GM23338 (cell line): ENCODE measurements at regions not wholly inside any gene's neighbourhood (a gene's known extent, or its start where the extent isn't known, plus 50 kb on each side); places are given as distances from the start of the nearest gene placed in this dataset.

Source experiments
- ATAC-seq: fragments of 200-7000 bp; cut with Tn5 transposase; 3 replicates; pipeline ENCODE4 v1.9.1; 2020
- DNase-seq: peaks from one replicate; pipeline ENCODE4 v3.0.0-alpha.2; 2015; ENCODE audit warnings: low spot score
- H2AFZ ChIP-seq: fragments of 200-600 bp; sonication (generic); 2 replicates; pipeline ENCODE4 v1.8.0; 2016; ENCODE audit warnings: antibody characterized with exemption, mild to moderate bottlenecking, moderate library complexity
- H3F3A ChIP-seq: fragments of 200-600 bp; sonication (generic); replicated peaks from 2 replicates; pipeline ENCODE4 v1.8.0; 2017; ENCODE audit warnings: antibody characterized with exemption, mixed run types, low read depth
- H3K27ac ChIP-seq: fragments of 200-600 bp; sonication (generic); 2 replicates; pipeline ENCODE4 v1.6.1; 2016; ENCODE audit warnings: low read depth
- H3K27me3 ChIP-seq: fragments of 200-600 bp; sonication (generic); 2 replicates; pipeline ENCODE4 v1.8.0; 2016; ENCODE audit warnings: mild to moderate bottlenecking, mixed run types, moderate library complexity; ENCODE audit not compliant: insufficient read depth
- H3K36me3 ChIP-seq: fragments of 200-600 bp; sonication (generic); 2 replicates; pipeline ENCODE4 v1.8.0; 2016; ENCODE audit warnings: mild to moderate bottlenecking; ENCODE audit not compliant: insufficient read depth
- H3K4me1 ChIP-seq: fragments of 200-600 bp; sonication (generic); 2 replicates; pipeline ENCODE4 v1.8.0; 2016; ENCODE audit warnings: mild to moderate bottlenecking, moderate library complexity; ENCODE audit not compliant: insufficient read depth
- H3K4me2 ChIP-seq: fragments of 200-600 bp; sonication (generic); 2 replicates; pipeline ENCODE4 v1.7.1; 2017; ENCODE audit warnings: mixed run types
- H3K4me3 ChIP-seq: fragments of 200-600 bp; sonication (generic); 2 replicates; pipeline ENCODE4 v1.6.1; 2016; ENCODE audit warnings: mixed run types
- H3K79me2 ChIP-seq: fragments of 200-600 bp; sonication (generic); replicated peaks from 2 replicates; pipeline ENCODE4 v1.8.0; 2017; ENCODE audit warnings: mild to moderate bottlenecking; ENCODE audit not compliant: insufficient read depth
- H3K9me2 ChIP-seq: fragments of 200-600 bp; sonication (generic); 2 replicates; pipeline ENCODE4 v1.8.0; 2017; ENCODE audit not compliant: insufficient read depth
- H4K20me1 ChIP-seq: fragments of 200-600 bp; sonication (generic); replicated peaks from 2 replicates; pipeline ENCODE4 v1.8.0; 2017; ENCODE audit warnings: mild to moderate bottlenecking; ENCODE audit not compliant: insufficient read depth
- H3K27ac Mint-ChIP-seq: 2 replicates; pipeline ENCODE4 v1.8.0; 2020; ENCODE audit warnings: inconsistent platforms, mild to moderate bottlenecking, moderate library complexity, mixed read lengths
- H3K27me3 Mint-ChIP-seq: 3 replicates; pipeline ENCODE4 v1.8.0; 2022; ENCODE audit warnings: low read depth, mild to moderate bottlenecking, moderate library complexity, mixed read lengths, inconsistent platforms; ENCODE audit not compliant: insufficient read depth, poor library complexity
- H3K36me3 Mint-ChIP-seq: 3 replicates; pipeline ENCODE4 v1.8.0; 2021; ENCODE audit warnings: low read depth, mild to moderate bottlenecking, inconsistent platforms, moderate library complexity, mixed read lengths
- H3K4me1 Mint-ChIP-seq: 3 replicates; pipeline ENCODE4 v1.8.0; 2020; ENCODE audit warnings: mild to moderate bottlenecking, inconsistent platforms, mixed read lengths
- H3K4me3 Mint-ChIP-seq: 3 replicates; pipeline ENCODE4 v1.8.0; 2021; ENCODE audit warnings: moderate library complexity, mild to moderate bottlenecking, inconsistent platforms, mixed read lengths
- H3K9me3 Mint-ChIP-seq: 3 replicates; pipeline ENCODE4 v1.8.0; 2020; ENCODE audit warnings: moderate library complexity, mild to moderate bottlenecking, inconsistent platforms, mixed read lengths
- CREB1 ChIP-seq: fragments of 250-450 bp; sonication (Bioruptor Pico); IDR thresholded peaks from 2 replicates; pipeline ENCODE4 v1.5.0; 2020; ENCODE audit warnings: low read depth, mild to moderate bottlenecking, moderate library complexity
- EZH2 ChIP-seq: fragments of 200-600 bp; sonication (generic); IDR thresholded peaks from one replicate; pipeline ENCODE4 v1.8.0; 2017; ENCODE audit warnings: antibody characterized with exemption, mild to moderate bottlenecking, low read depth; ENCODE audit not compliant: unreplicated experiment
- EZH2phosphoT487 ChIP-seq: fragments of 200-600 bp; sonication (generic); IDR thresholded peaks from one replicate; pipeline ENCODE4 v1.8.1; 2018; ENCODE audit warnings: antibody characterized with exemption; ENCODE audit not compliant: unreplicated experiment
- NANOG ChIP-seq: IDR thresholded peaks from 2 replicates; pipeline ENCODE4 v1.6.1; 2016; ENCODE audit warnings: antibody characterized with exemption, borderline replicate concordance
- POLR2AphosphoS5 ChIP-seq: IDR thresholded peaks from 2 replicates; pipeline ENCODE4 v1.6.1; 2016; ENCODE audit warnings: antibody characterized with exemption, low read depth
- REST ChIP-seq: IDR thresholded peaks from one replicate; pipeline ENCODE4 v1.6.1; 2018; ENCODE audit warnings: antibody characterized with exemption; ENCODE audit not compliant: unreplicated experiment
- STAT1 ChIP-seq: IDR thresholded peaks from one replicate; pipeline ENCODE4 v1.6.1; 2016; ENCODE audit warnings: antibody characterized with exemption; ENCODE audit not compliant: unreplicated experiment
- ZNF114 ChIP-seq: fragments of 250-450 bp; sonication (Bioruptor Pico); IDR thresholded peaks from 2 replicates; pipeline ENCODE4 v1.5.0; 2020; ENCODE audit warnings: mild to moderate bottlenecking, moderate library complexity
- ZNF331 ChIP-seq: fragments of 250-450 bp; sonication (Bioruptor Pico); IDR thresholded peaks from 2 replicates; pipeline ENCODE4 v1.5.0; 2020; ENCODE audit warnings: low read depth, mild to moderate bottlenecking, moderate library complexity
- ZNF462 ChIP-seq: fragments of 250-450 bp; sonication (Bioruptor Pico); IDR thresholded peaks from 2 replicates; pipeline ENCODE4 v1.5.0; 2020; ENCODE audit warnings: mild to moderate bottlenecking, moderate library complexity
- TF ChIP-seq, protein P1 (sequence below), 2 experiments: fragments of 200-600 bp in 1 of 2; sonication (generic) in 1 of 2; conservative IDR thresholded peaks; 2 replicates each; pipeline versions ENCODE4 v1.5.1 to v1.6.1; 2016 to 2017; ENCODE audit warnings: antibody characterized with exemption in 2 of 2, low read depth in 2 of 2, mild to moderate bottlenecking in 2 of 2, moderate library complexity in 1 of 2

DNA sequence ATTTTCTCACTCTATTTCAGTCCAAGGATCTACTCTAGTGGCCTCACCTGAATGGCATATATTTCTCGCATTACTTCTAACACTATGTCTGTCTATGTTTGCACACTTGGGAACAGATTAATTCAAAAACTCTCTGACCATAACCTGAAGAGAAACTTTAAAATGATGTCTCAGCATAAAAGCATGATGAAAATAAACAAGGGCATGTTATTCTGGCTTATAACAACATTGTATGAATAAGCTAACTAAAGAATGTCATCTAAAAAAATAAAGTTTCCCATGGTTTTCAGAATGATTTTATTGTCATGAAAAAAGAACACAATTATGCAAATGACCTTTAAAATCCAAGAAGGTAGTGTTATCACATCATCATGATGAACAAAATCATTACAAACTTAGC lies 85.5 kb upstream of the ROBO2 start:
- Mint-ChIP-seq H3K4me3 (no peak overlapping the region), H3K36me3 (no peaks in the 10 kb centered on the region)
- no peak for DNase-seq

More for the DNA sequence above, 85.5 kb upstream of the ROBO2 start:
- ATAC-seq = no peak
- Histone ChIP-seq H3K4me1 (no peaks in the 10 kb centered on the region), H3K79me2 (no peaks in the 10 kb centered on the region), H3K9me2 (no peaks in the 10 kb centered on the region), H3K27ac (no peak overlapping the region), H3K4me2 (no peak overlapping the region), H3K36me3 (no peaks in the 10 kb centered on the region), H3K27me3 (no peaks in the 10 kb centered on the region), H4K20me1 (no peaks in the 10 kb centered on the region), H2AFZ (no peak overlapping the region), H3F3A (no peaks in the 10 kb centered on the region), H3K4me3 (no peak overlapping the region)
- Mint-ChIP-seq H3K27ac (no peak overlapping the region), H3K27me3 (no peaks in the 10 kb centered on the region), H3K9me3 (no peaks in the 10 kb centered on the region), H3K4me1 (no peaks in the 10 kb centered on the region)
- TF ChIP-seq CREB1 (CRISPR knock-in tag) (no peak), EZH2phosphoT487 (no peak), NANOG (no peak), STAT1 (no peak), EZH2 (no peak), ZNF462 (CRISPR knock-in tag) (no peak), POLR2AphosphoS5 (no peak), ZNF114 (no peak), ZNF331 (CRISPR knock-in tag) (no peak), REST (no peak)
- TF ChIP-seq, protein P1, sequence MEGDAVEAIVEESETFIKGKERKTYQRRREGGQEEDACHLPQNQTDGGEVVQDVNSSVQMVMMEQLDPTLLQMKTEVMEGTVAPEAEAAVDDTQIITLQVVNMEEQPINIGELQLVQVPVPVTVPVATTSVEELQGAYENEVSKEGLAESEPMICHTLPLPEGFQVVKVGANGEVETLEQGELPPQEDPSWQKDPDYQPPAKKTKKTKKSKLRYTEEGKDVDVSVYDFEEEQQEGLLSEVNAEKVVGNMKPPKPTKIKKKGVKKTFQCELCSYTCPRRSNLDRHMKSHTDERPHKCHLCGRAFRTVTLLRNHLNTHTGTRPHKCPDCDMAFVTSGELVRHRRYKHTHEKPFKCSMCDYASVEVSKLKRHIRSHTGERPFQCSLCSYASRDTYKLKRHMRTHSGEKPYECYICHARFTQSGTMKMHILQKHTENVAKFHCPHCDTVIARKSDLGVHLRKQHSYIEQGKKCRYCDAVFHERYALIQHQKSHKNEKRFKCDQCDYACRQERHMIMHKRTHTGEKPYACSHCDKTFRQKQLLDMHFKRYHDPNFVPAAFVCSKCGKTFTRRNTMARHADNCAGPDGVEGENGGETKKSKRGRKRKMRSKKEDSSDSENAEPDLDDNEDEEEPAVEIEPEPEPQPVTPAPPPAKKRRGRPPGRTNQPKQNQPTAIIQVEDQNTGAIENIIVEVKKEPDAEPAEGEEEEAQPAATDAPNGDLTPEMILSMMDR (conservative IDR thresholded peaks at IDR 0.05; ENCODE audit: low read depth in 2 of 2) = no peak
